Urinary bladder (tissue), 3 donors: ENCODE measurements at regions not wholly inside any gene's neighbourhood (a gene's known extent, or its start where the extent isn't known, plus 50 kb on each side); places are given as distances from the start of the nearest gene placed in this dataset.

Experiments
- DNase-seq: peaks from one replicate; pipeline ENCODE4 v3.0.0-alpha.2; 2015; ENCODE audit errors: extremely low spot score
- H3K27ac ChIP-seq: one replicate; pipeline ENCODE4 v1.5.1; 2013; ENCODE audit warnings: low read depth, mild to moderate bottlenecking, moderate library complexity
- H3K36me3 ChIP-seq: one replicate; pipeline ENCODE4 v1.6.1; 2013; ENCODE audit warnings: mild to moderate bottlenecking, moderate library complexity; ENCODE audit not compliant: insufficient read depth
- H3K4me1 ChIP-seq: one replicate; pipeline ENCODE4 v1.6.1; 2013; ENCODE audit warnings: mild to moderate bottlenecking, moderate library complexity; ENCODE audit not compliant: insufficient read depth
- H3K4me3 ChIP-seq: one replicate; pipeline ENCODE4 v1.5.1; 2013; ENCODE audit warnings: low read depth, low read length
- WGBS: extraction: QIAGEN DNeasy Blood & Tissue Kit; methylation state at CpG from one replicate; pipeline ENCODE4 v1.1.7; 2013; 5-methylcytosine and 5-hydroxymethylcytosine counted together
- donor health status: healthy with polysubstance abuse.
- donor health status: healthy.

DNA sequence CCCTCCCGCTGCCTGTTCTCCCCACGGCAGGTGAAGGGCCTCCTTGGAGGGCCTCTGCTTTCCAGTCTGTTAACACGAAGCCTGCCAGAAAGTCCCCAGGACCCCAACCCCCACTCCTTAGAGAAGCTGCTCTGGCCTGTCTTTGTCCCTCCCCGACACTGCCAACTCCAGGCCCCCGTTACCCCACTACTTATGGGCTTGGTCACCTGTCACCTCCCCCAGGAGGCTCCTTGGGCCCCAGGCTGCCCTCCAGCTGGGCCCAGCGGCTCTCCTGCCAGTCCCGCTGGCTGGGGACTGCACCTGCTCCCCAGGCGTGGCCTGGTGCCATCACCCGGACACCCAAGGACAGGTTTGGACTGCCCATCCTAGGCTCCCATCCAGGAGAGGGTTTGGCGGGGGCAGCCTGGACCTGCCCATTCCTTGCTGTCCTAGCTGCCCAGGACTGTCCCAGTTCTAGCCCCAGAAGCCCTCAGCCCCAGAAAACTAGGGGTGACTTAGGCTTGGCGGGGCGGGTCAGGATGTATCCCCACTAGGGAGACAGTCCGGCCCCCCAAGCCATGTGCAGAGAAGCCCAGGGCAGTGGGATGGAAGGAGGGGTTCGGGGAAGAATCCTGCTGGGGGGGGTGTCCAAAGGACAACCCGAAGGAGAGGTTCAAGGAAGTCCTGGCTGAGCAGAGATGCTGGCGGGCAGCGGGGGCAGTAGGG is 155.7 kb upstream of the C14orf180 start:
- no peaks in the 10 kb centered on the region for H3K4me1 ChIP-seq
- H3K27ac ChIP-seq: no peak overlapping the region
- DNase-seq: no peak
- H3K4me3 ChIP-seq: no peak overlapping the region
- H3K36me3 ChIP-seq: no peaks in the 10 kb centered on the region
- WGBS: 89% methylated on average over 17 of the region's 17 CpGs

DNA sequence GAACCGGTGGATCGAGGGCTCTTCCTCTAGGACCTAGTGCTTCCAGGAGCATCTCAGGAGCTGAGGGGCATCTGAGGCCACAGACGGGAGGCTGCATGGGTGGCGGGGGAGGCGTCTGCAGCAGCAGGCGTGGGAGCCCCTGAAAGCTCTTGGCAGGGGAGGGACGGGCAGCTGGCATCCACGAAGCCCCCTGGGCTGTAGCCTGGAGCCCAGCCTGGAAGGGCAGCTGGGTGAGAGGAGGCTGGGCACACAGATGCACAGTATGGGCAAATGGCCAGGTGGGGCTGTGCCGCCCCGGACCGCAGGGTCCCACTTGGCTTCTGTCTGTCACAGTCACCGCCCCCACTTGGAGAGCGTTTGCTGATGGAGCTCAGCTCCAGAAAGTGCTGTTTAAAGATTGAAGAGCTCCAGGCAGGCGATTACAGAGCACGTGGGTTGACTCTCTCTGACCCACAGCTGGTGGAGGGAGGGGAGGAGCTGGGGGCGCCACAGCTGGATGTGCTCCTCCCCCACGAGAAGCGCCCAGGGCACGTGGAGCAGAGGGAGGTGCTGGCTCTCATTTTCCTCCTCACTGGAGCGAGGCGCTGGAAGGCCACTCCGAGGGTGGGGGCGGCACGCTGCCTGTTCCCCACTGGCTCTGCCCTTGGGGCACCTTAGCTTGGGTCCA is 155.0 kb upstream of the C14orf180 start:
- DNase-seq: peak; percentile 29
- no peak overlapping the region for H3K27ac ChIP-seq
- no peaks in the 10 kb centered on the region for H3K36me3 ChIP-seq
- no peaks in the 10 kb centered on the region for H3K4me1 ChIP-seq
- WGBS: 25% methylated on average over 24 of the region's 24 CpGs
- H3K4me3 ChIP-seq: no peak overlapping the region

GRCh38 chr14:104425171-104425681 is 154.3 kb upstream of the C14orf180 start:
- Histone ChIP-seq H3K36me3 (no peaks in the 10 kb centered on the region), H3K27ac (no peak overlapping the region), H3K4me1 (no peaks in the 10 kb centered on the region), H3K4me3 (no peak overlapping the region)
- no peak for DNase-seq
- 81% methylated on average over 16 of the region's 16 CpGs for WGBS

DNA sequence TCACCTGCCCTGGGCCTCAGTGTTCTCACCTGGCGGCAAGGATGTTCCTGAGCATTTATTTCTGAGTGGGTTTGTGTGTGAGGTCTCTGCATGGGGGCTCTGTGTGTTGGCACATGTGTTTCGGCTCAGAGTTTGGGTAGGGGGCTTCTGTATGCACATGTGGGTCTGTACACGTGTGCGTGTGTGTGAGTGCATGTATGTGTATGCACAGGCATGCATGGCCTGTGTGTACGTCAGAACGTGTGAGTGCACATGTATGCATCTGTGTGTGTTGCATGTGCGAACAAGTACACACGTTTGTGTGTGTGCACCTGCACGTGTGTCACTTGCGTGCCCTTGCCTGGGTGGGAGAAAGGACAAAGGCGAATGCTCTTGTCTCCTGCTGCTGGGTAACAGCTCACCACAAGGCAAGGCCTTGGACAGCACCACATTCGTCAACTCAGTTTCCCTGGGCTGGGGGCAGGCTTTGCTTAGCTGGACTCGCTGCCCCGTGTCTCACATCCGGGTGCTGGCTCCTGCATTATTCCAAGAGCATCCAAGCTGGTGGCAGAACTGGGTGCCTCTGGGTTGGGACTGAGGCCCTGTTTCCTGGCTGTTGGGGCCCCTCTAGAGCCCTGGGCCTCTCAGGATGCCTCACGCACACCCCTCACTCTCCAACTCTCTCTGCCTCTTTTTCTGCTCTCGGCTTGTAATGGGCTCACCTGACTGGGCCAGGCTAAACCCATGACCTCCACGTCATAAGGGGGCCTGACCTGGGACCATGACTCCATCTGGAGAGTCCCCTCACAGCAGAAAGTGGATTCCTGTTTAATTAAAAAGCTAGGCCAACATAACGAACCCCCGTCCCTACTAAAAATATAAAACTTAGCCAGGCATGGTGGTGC is 153.6 kb upstream of the C14orf180 start:
- WGBS: 90% methylated on average over 20 of the region's 20 CpGs
- no peaks in the 10 kb centered on the region for H3K4me1 ChIP-seq
- no peaks in the 10 kb centered on the region for H3K36me3 ChIP-seq
- no peak overlapping the region for H3K4me3 ChIP-seq
- H3K27ac ChIP-seq: no peak overlapping the region
- DNase-seq: no peak

GRCh38 chr14:104427131-104427851 is 152.3 kb upstream of the C14orf180 start:
- DNase-seq: no peak
- H3K27ac ChIP-seq: no peak overlapping the region
- H3K4me3 ChIP-seq: no peak overlapping the region
- 79% methylated on average over 21 of the region's 21 CpGs for WGBS
- no peaks in the 10 kb centered on the region for H3K36me3 ChIP-seq
- H3K4me1 ChIP-seq: no peaks in the 10 kb centered on the region

- Histone ChIP-seq H3K27ac (no peak overlapping the region), H3K4me3 (no peak overlapping the region), H3K36me3 (no peaks in the 10 kb centered on the region), H3K4me1 (no peaks in the 10 kb centered on the region)
- no peak for DNase-seq
- 66% methylated on average over 14 of the region's 14 CpGs for WGBS
Measured at GRCh38 chr14:104428333-104428851, 151.2 kb upstream of the C14orf180 start.

DNA sequence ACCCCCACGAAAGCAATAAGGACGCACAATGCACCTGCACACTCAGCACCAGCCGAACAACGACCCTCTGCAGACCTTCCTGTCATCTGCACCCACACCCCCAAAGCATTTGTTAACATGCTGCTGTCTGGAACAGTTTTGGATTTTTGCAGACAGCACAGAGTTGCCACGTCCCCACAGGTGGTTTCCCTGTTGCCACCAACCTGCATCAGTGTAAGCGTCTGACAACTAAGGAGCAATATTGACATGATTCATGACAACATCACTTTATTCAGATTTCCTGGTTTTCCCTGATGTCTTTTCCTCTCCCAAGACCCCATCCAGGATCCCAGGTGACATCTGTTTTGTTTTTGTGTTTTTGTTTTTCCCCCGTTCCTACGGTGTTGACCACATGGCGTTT is 150.7 kb upstream of the C14orf180 start:
- Histone ChIP-seq H3K4me1 (no peaks in the 10 kb centered on the region), H3K4me3 (no peak overlapping the region), H3K27ac (no peak overlapping the region), H3K36me3 (no peaks in the 10 kb centered on the region)
- DNase-seq: no peak
- 60% methylated on average over 9 of the region's 9 CpGs for WGBS

GRCh38 chr14:104429291-104429861 is 150.2 kb upstream of the C14orf180 start:
- no peaks in the 10 kb centered on the region for H3K36me3 ChIP-seq
- no peaks in the 10 kb centered on the region for H3K4me1 ChIP-seq
- WGBS: 74% methylated on average over 30 of the region's 30 CpGs
- no peak overlapping the region for H3K27ac ChIP-seq
- H3K4me3 ChIP-seq: no peak overlapping the region
- no peak for DNase-seq

DNA sequence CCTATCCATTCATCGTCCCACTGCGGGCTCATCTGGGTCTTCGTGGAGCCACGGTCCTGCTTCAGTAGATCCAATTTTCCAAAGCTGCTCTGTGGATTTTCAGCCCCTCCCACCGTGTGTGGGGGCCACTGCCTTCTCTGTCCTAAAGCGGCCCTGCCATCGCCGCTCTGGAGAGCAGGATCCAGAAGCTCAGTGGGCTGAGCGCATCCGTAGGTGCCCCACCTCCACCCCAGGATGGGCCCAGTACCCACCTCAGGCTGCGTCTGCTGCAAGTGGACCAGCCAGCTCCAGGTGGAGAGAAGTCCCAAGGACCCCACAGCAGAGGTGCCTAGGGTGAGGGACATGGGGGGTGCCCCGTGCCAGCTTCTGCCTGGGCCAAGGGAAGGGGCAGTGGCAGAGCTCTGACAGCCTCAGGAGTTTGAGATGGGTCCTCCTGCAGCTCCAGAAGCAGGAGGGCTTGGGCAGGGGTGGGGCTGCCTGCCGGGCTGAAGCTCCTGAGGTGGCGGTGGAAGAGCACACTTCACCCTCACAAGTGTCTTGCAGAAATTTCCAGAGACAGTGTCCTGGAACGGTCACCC is 148.1 kb upstream of the C14orf180 start:
- no peak for DNase-seq
- WGBS: 89% methylated on average over 15 of the region's 15 CpGs

GRCh38 chr14:104431929-104432541 is 147.5 kb upstream of the C14orf180 start:
- Histone ChIP-seq H3K27ac (no peak overlapping the region), H3K4me1 (no peaks in the 10 kb centered on the region), H3K36me3 (no peaks in the 10 kb centered on the region), H3K4me3 (no peak overlapping the region)
- no peak for DNase-seq
- 78% methylated on average over 11 of the region's 11 CpGs for WGBS

More for the DNA sequence above, 148.1 kb upstream of the C14orf180 start:
- Histone ChIP-seq H3K27ac (no peak overlapping the region), H3K4me1 (no peaks in the 10 kb centered on the region), H3K36me3 (no peaks in the 10 kb centered on the region), H3K4me3 (no peak overlapping the region)

- Histone ChIP-seq H3K27ac (no peak overlapping the region), H3K36me3 (no peaks in the 10 kb centered on the region), H3K4me1 (no peaks in the 10 kb centered on the region), H3K4me3 (no peak overlapping the region)
- WGBS: 92% methylated on average over 27 of the region's 27 CpGs
- no peak for DNase-seq
Measured at GRCh38 chr14:104432611-104433231, 146.8 kb upstream of the C14orf180 start.
